ENCODE measurements at regions not wholly inside any gene's neighbourhood (a gene's known extent, or its start where the extent isn't known, plus 50 kb on each side); places are given as distances from the start of the nearest gene placed in this dataset.
A peak's percentile ranks its signal among the peaks of the same experiment; 100 is the strongest.

GRCh38 chr7:86485827-86486226, 157.9 kb upstream of the GRM3 start:
- Mint-ChIP-seq H3K27ac (no peak overlapping the region), H3K27me3 (ENCODE audit: low read depth, poor library complexity) (no peaks in the 10 kb centered on the region), H3K4me3 (no peak overlapping the region), H3K9me3 (peaks cover 5% of the 10 kb centered on the region), H3K4me1 (peaks cover 9% of the 10 kb centered on the region), H3K36me3 (ENCODE audit: low read depth) (no peaks in the 10 kb centered on the region)
- DNase-seq: no peak
- no peak for TF ChIP-seq CTCF (IDR thresholded peaks at IDR 0.05)

- no peaks in the 10 kb centered on the region for H3K27me3 Mint-ChIP-seq (ENCODE audit: low read depth, poor library complexity)
- peaks cover 5% of the 10 kb centered on the region for H3K4me1 Mint-ChIP-seq
- no peak for TF ChIP-seq CTCF (IDR thresholded peaks at IDR 0.05)
- H3K9me3 Mint-ChIP-seq: no peaks in the 10 kb centered on the region
- no peak overlapping the region for H3K27ac Mint-ChIP-seq
- no peak overlapping the region for H3K4me3 Mint-ChIP-seq
- no peak for DNase-seq
- H3K36me3 Mint-ChIP-seq (ENCODE audit: low read depth): no peaks in the 10 kb centered on the region
Observed at GRCh38 chr7:86479144-86479543, 164.6 kb upstream of the GRM3 start.

- Mint-ChIP-seq H3K36me3 (ENCODE audit: low read depth) (no peaks in the 10 kb centered on the region), H3K27ac (no peak overlapping the region), H3K27me3 (ENCODE audit: low read depth, poor library complexity) (no peaks in the 10 kb centered on the region), H3K9me3 (no peaks in the 10 kb centered on the region), H3K4me3 (no peak overlapping the region), H3K4me1 (peaks cover 5% of the 10 kb centered on the region)
- TF ChIP-seq CTCF (IDR thresholded peaks at IDR 0.05): no peak
- no peak for DNase-seq
Observed at GRCh38 chr7:86477343-86477935, 166.3 kb upstream of the GRM3 start.

GRCh38 chr7:86470763-86471162, 172.9 kb upstream of the GRM3 start:
- no peak for DNase-seq
- no peak overlapping the region for H3K27ac Mint-ChIP-seq
- no peak for TF ChIP-seq CTCF (IDR thresholded peaks at IDR 0.05)
- H3K9me3 Mint-ChIP-seq: no peaks in the 10 kb centered on the region
- no peaks in the 10 kb centered on the region for H3K36me3 Mint-ChIP-seq (ENCODE audit: low read depth)
- no peaks in the 10 kb centered on the region for H3K27me3 Mint-ChIP-seq (ENCODE audit: low read depth, poor library complexity)
- H3K4me1 Mint-ChIP-seq: peaks cover 5% of the 10 kb centered on the region
- no peak overlapping the region for H3K4me3 Mint-ChIP-seq

- TF ChIP-seq CTCF (IDR thresholded peaks at IDR 0.05): peak; percentile 78
- no peak overlapping the region for H3K4me3 Mint-ChIP-seq
- H3K4me1 Mint-ChIP-seq: peaks cover 5% of the 10 kb centered on the region
- peak; percentile 72 for DNase-seq
- H3K9me3 Mint-ChIP-seq: no peaks in the 10 kb centered on the region
- no peaks in the 10 kb centered on the region for H3K27me3 Mint-ChIP-seq (ENCODE audit: low read depth, poor library complexity)
- no peaks in the 10 kb centered on the region for H3K36me3 Mint-ChIP-seq (ENCODE audit: low read depth)
- no peak overlapping the region for H3K27ac Mint-ChIP-seq
Observed at GRCh38 chr7:86469680-86470295, 173.9 kb upstream of the GRM3 start.

- peaks cover 38% of the 10 kb centered on the region for H3K4me1 Mint-ChIP-seq
- H3K9me3 Mint-ChIP-seq: no peaks in the 10 kb centered on the region
- no peak overlapping the region for H3K4me3 Mint-ChIP-seq
- no peaks in the 10 kb centered on the region for H3K27me3 Mint-ChIP-seq (ENCODE audit: low read depth, poor library complexity)
- H3K27ac Mint-ChIP-seq: no peak overlapping the region
- no peak for TF ChIP-seq CTCF (IDR thresholded peaks at IDR 0.05)
- no peaks in the 10 kb centered on the region for H3K36me3 Mint-ChIP-seq (ENCODE audit: low read depth)
- no peak for DNase-seq
Observed at GRCh38 chr7:86454753-86455152, 189.0 kb upstream of the GRM3 start.

Measured in nephron progenitor cell (in vitro differentiated cells).